HAP-1 (cell line): ENCODE measurements at regions not wholly inside any gene's neighbourhood (a gene's known extent, or its start where the extent isn't known, plus 50 kb on each side); places are given as distances from the start of the nearest gene placed in this dataset.

Experiments used
- DNase-seq, 2 experiments: peaks; one replicate each; pipeline ENCODE4 v3.0.0-alpha.2; 2016 to 2020; ENCODE audit warnings: low spot score in 2 of 2
- H3K27me3 ChIP-seq: fragments of 250-450 bp; sonication (Bioruptor Pico); 2 replicates; pipeline ENCODE4 v1.5.1; 2020; ENCODE audit warnings: low read depth, mild to moderate bottlenecking, moderate library complexity
- H3K36me3 ChIP-seq: fragments of 250-450 bp; sonication (Bioruptor Pico); replicated peaks from 2 replicates; pipeline ENCODE4 v1.5.1; 2020; ENCODE audit warnings: mild to moderate bottlenecking
- H3K4me1 ChIP-seq: fragments of 250-450 bp; sonication (Bioruptor Pico); 2 replicates; pipeline ENCODE4 v1.5.1; 2020; ENCODE audit warnings: mild to moderate bottlenecking
- H3K4me3 ChIP-seq: fragments of 250-450 bp; sonication (Bioruptor Pico); 2 replicates; pipeline ENCODE4 v1.5.1; 2020; ENCODE audit warnings: mild to moderate bottlenecking, moderate library complexity
- H3K9me3 ChIP-seq: fragments of 250-450 bp; sonication (Bioruptor Pico); 2 replicates; pipeline ENCODE4 v1.5.1; 2020; ENCODE audit warnings: mild to moderate bottlenecking, moderate library complexity
- in situ Hi-C: fragments of 300-500 bp; cut with MboI; formaldehyde crosslinking; loops from 3 replicates; pipeline ENCODE4 v1.14.3; 2020; ENCODE audit warnings: low sequenced_read_pairs, inconsistent platforms, mixed read lengths

- in situ Hi-C loops: no loop called here
- H3K9me3 ChIP-seq: no peaks in the 10 kb centered on the region
- H3K36me3 ChIP-seq: no peaks in the 10 kb centered on the region
- no peak for DNase-seq
- H3K27me3 ChIP-seq: no peaks in the 10 kb centered on the region
- no peaks in the 10 kb centered on the region for H3K4me1 ChIP-seq
- no peak overlapping the region for H3K4me3 ChIP-seq
Observed at GRCh38 chr3:141434255-141434654, 52.6 kb upstream of the RASA2 start.

GRCh38 chr3:141436180-141436579 is 50.6 kb upstream of the RASA2 start:
- Histone ChIP-seq H3K9me3 (no peaks in the 10 kb centered on the region), H3K36me3 (no peaks in the 10 kb centered on the region), H3K4me3 (no peak overlapping the region), H3K4me1 (peaks cover 5% of the 10 kb centered on the region), H3K27me3 (no peaks in the 10 kb centered on the region)
- in situ Hi-C loops: no loop called here
- DNase-seq: no peak
